Fibroblast of the aortic adventitia (primary cell): ENCODE measurements at regions not wholly inside any gene's neighbourhood (a gene's known extent, or its start where the extent isn't known, plus 50 kb on each side); places are given as distances from the start of the nearest gene placed in this dataset.

Experiments
- DNase-seq: peaks from one replicate; pipeline ENCODE4 v3.0.0-alpha.2; 2010; ENCODE audit warnings: low read depth
- H3K4me3 ChIP-seq: 2 replicates; pipeline ENCODE4 v1.5.1; 2011; ENCODE audit warnings: low read depth, mild to moderate bottlenecking, control low read depth, low read length, moderate library complexity
- TF ChIP-seq, protein P1 (sequence below): IDR thresholded peaks from 2 replicates; pipeline ENCODE4 v1.5.1; 2011; ENCODE audit warnings: mild to moderate bottlenecking, low read length, control low read depth, inconsistent platforms; ENCODE audit not compliant: insufficient read depth

GRCh38 chr13:30039511-30039911 lies 189.1 kb upstream of the UBL3 start:
- TF ChIP-seq, protein P1, sequence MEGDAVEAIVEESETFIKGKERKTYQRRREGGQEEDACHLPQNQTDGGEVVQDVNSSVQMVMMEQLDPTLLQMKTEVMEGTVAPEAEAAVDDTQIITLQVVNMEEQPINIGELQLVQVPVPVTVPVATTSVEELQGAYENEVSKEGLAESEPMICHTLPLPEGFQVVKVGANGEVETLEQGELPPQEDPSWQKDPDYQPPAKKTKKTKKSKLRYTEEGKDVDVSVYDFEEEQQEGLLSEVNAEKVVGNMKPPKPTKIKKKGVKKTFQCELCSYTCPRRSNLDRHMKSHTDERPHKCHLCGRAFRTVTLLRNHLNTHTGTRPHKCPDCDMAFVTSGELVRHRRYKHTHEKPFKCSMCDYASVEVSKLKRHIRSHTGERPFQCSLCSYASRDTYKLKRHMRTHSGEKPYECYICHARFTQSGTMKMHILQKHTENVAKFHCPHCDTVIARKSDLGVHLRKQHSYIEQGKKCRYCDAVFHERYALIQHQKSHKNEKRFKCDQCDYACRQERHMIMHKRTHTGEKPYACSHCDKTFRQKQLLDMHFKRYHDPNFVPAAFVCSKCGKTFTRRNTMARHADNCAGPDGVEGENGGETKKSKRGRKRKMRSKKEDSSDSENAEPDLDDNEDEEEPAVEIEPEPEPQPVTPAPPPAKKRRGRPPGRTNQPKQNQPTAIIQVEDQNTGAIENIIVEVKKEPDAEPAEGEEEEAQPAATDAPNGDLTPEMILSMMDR = no peak
- no peak overlapping the region for H3K4me3 ChIP-seq
- no peak for DNase-seq

DNA sequence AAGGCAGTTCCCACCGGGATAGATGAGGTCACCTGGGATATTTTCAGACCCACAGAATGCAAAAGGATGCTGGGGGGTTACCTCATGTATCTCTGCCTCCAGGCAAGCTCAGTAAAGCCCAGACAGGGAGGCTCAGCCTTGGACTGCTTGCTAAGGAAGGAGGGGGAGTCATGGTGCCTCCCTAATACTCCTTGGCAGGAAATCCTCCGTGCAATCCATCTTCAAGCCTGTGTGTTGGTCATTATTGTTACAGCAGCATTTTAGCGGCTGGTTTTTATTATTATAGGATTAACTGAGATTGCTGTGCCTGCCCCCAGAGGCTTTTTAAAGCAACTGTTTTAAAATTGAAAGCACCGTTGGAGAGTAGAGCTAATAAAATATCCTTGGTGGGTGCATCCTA lies 188.5 kb upstream of the UBL3 start:
- TF ChIP-seq, protein P1 = peak; percentile 34
- no peak overlapping the region for H3K4me3 ChIP-seq
- DNase-seq = peak; percentile 80

GRCh38 chr13:30037766-30038165 lies 187.3 kb upstream of the UBL3 start:
- TF ChIP-seq, protein P1 = no peak
- H3K4me3 ChIP-seq = no peak overlapping the region
- DNase-seq = peak; percentile 68

- TF ChIP-seq, protein P1 = no peak
- no peak for DNase-seq
- H3K4me3 ChIP-seq = no peak overlapping the region
These were observed 186.9 kb upstream of the UBL3 start for GRCh38 chr13:30037306-30037705.

GRCh38 chr13:30034458-30034795 lies 184.0 kb upstream of the UBL3 start:
- DNase-seq = peak; percentile 88
- no peak overlapping the region for H3K4me3 ChIP-seq
- TF ChIP-seq, protein P1 = no peak

GRCh38 chr13:30033681-30034457 lies 183.5 kb upstream of the UBL3 start:
- peak; percentile 95 for DNase-seq
- TF ChIP-seq, protein P1 = no peak
- H3K4me3 ChIP-seq = no peak overlapping the region

DNA sequence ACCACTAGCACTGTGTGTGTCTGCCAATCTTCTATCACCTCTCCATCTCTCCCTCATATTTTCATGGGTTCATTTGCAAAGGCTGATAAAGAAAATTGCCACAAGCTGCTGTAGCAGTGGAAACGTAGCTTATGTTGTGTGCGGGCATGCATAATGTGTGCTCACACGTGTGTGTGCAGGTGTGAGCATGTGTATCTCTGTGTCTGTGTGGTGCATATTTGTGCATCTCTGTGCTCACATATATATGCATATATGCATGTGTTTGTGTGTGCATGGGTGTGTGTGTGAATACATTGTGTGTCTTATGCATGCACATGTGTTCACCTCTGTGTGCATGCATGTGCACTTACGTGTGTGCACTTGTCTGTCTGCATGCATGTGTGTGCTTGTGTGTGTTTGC lies 181.8 kb upstream of the UBL3 start:
- no peak overlapping the region for H3K4me3 ChIP-seq
- TF ChIP-seq, protein P1 = no peak
- DNase-seq = no peak
